ENCODE measurements at regions not wholly inside any gene's neighbourhood (a gene's known extent, or its start where the extent isn't known, plus 50 kb on each side); places are given as distances from the start of the nearest gene placed in this dataset.

GRCh38 chr1:61523229-61523628 lies 201.7 kb downstream of the TM2D1 start:
- no peaks in the 10 kb centered on the region for H3K36me3 ChIP-seq (ENCODE audit: control insufficient read depth in 1 of 2, insufficient read depth in 2 of 2, low read depth in 1 of 2, low read length in 2 of 2)
- WGBS = 100% methylated on average over 1 of the region's 1 CpG
- H2BK120ac ChIP-seq (ENCODE audit: low read depth, low read length) = no peak overlapping the region
- no peak overlapping the region for H3K4me3 ChIP-seq (ENCODE audit: insufficient read depth in 1 of 2, low read depth in 1 of 2, low read length in 2 of 2)
- H3K4me1 ChIP-seq (ENCODE audit: control insufficient read depth, insufficient read depth, low read depth, low read length) = no peaks in the 10 kb centered on the region
- no peak overlapping the region for H2AK5ac ChIP-seq (ENCODE audit: low read length, severe bottlenecking)
- no peak overlapping the region for H2BK15ac ChIP-seq (ENCODE audit: low read depth, poor library complexity, severe bottlenecking)
- H3K27ac ChIP-seq (ENCODE audit: low read length, poor library complexity, severe bottlenecking) = no peak overlapping the region
- H3K9me3 ChIP-seq (ENCODE audit: control insufficient read depth, low read length) = no peaks in the 10 kb centered on the region
- H3K27me3 ChIP-seq (ENCODE audit: control insufficient read depth in 1 of 2, insufficient read depth in 1 of 2, low read length in 2 of 2) = peaks cover 0 to 10% of the 10 kb centered on the region in 2 experiments
- H2AFZ ChIP-seq (ENCODE audit: low read depth, low read length) = no peak overlapping the region
- H3K4ac ChIP-seq (ENCODE audit: low read depth in 1 of 2, low read length in 2 of 2) = no peak overlapping the region
- H4K8ac ChIP-seq (ENCODE audit: low read length) = no peak overlapping the region
- H3K23ac ChIP-seq (ENCODE audit: low read length in 2 of 2) = no peak overlapping the region
- H2BK12ac ChIP-seq (ENCODE audit: low read length in 2 of 2) = no peak overlapping the region
- H4K91ac ChIP-seq (ENCODE audit: low read length) = no peak overlapping the region
- no peak overlapping the region for H3K18ac ChIP-seq (ENCODE audit: low read depth in 1 of 2, low read length in 2 of 2)
- no peak overlapping the region for H3K14ac ChIP-seq (ENCODE audit: low read length in 2 of 2)
- no peaks in the 10 kb centered on the region for H3K79me1 ChIP-seq (replicated peaks; ENCODE audit: low read length, poor library complexity, severe bottlenecking)
- H3K9ac ChIP-seq (ENCODE audit: low read length) = no peak overlapping the region
- H2BK5ac ChIP-seq (ENCODE audit: low read depth, low read length, poor library complexity, severe bottlenecking) = no peak overlapping the region
- no peak for DNase-seq
- no peak overlapping the region for H3K4me2 ChIP-seq (ENCODE audit: low read length, poor library complexity, severe bottlenecking)

- Histone ChIP-seq H3K18ac (ENCODE audit: low read depth in 1 of 2, low read length in 2 of 2) (no peak overlapping the region), H3K9ac (ENCODE audit: low read length) (no peak overlapping the region)
Observed at GRCh38 chr1:61520401-61520800, 204.5 kb downstream of the TM2D1 start.

GRCh38 chr1:61519631-61520030 lies 205.3 kb downstream of the TM2D1 start:
- no CpG with 5 or more reads among the region's 2 CpGs for WGBS
- Histone ChIP-seq H2AFZ (ENCODE audit: low read depth, low read length) (no peak overlapping the region), H4K91ac (ENCODE audit: low read length) (no peak overlapping the region), H3K27ac (ENCODE audit: low read length, poor library complexity, severe bottlenecking) (no peak overlapping the region), H3K36me3 (ENCODE audit: control insufficient read depth in 1 of 2, insufficient read depth in 2 of 2, low read depth in 1 of 2, low read length in 2 of 2) (no peaks in the 10 kb centered on the region), H3K14ac (ENCODE audit: low read length in 2 of 2) (no peak overlapping the region), H3K4me1 (ENCODE audit: control insufficient read depth, insufficient read depth, low read depth, low read length) (no peaks in the 10 kb centered on the region), H2BK5ac (ENCODE audit: low read depth, low read length, poor library complexity, severe bottlenecking) (no peak overlapping the region), H4K8ac (ENCODE audit: low read length) (no peak overlapping the region), H2BK120ac (ENCODE audit: low read depth, low read length) (no peak overlapping the region), H3K27me3 (ENCODE audit: control insufficient read depth in 1 of 2, insufficient read depth in 1 of 2, low read length in 2 of 2) (no peaks in the 10 kb centered on the region), H3K4me2 (ENCODE audit: low read length, poor library complexity, severe bottlenecking) (no peak overlapping the region), H3K18ac (ENCODE audit: low read depth in 1 of 2, low read length in 2 of 2) (no peak overlapping the region), H2BK12ac (ENCODE audit: low read length in 2 of 2) (no peak overlapping the region), H3K4me3 (ENCODE audit: insufficient read depth in 1 of 2, low read depth in 1 of 2, low read length in 2 of 2) (no peak overlapping the region), H3K4ac (ENCODE audit: low read depth in 1 of 2, low read length in 2 of 2) (no peak overlapping the region), H3K9ac (ENCODE audit: low read length) (no peak overlapping the region), H2AK5ac (ENCODE audit: low read length, severe bottlenecking) (no peak overlapping the region), H3K79me1 (replicated peaks; ENCODE audit: low read length, poor library complexity, severe bottlenecking) (no peaks in the 10 kb centered on the region), H3K23ac (ENCODE audit: low read length in 2 of 2) (no peak overlapping the region), H2BK15ac (ENCODE audit: low read depth, poor library complexity, severe bottlenecking) (no peak overlapping the region), H3K9me3 (ENCODE audit: control insufficient read depth, low read length) (no peaks in the 10 kb centered on the region)
- DNase-seq = no peak

More at GRCh38 chr1:61520401-61520800, 204.5 kb downstream of the TM2D1 start:
- no peak overlapping the region for H3K23ac ChIP-seq (ENCODE audit: low read length in 2 of 2)
- no peak overlapping the region for H4K8ac ChIP-seq (ENCODE audit: low read length)
- H3K27ac ChIP-seq (ENCODE audit: low read length, poor library complexity, severe bottlenecking) = no peak overlapping the region
- no peak overlapping the region for H3K14ac ChIP-seq (ENCODE audit: low read length in 2 of 2)
- H3K4ac ChIP-seq (ENCODE audit: low read depth in 1 of 2, low read length in 2 of 2) = no peak overlapping the region
- no peak overlapping the region for H2AFZ ChIP-seq (ENCODE audit: low read depth, low read length)
- DNase-seq = no peak
- no peak overlapping the region for H4K91ac ChIP-seq (ENCODE audit: low read length)
- H2AK5ac ChIP-seq (ENCODE audit: low read length, severe bottlenecking) = no peak overlapping the region
- no peak overlapping the region for H2BK5ac ChIP-seq (ENCODE audit: low read depth, low read length, poor library complexity, severe bottlenecking)
- H2BK12ac ChIP-seq (ENCODE audit: low read length in 2 of 2) = no peak overlapping the region
- no peak overlapping the region for H3K4me2 ChIP-seq (ENCODE audit: low read length, poor library complexity, severe bottlenecking)
- peaks cover 0 to 3% of the 10 kb centered on the region in 2 experiments for H3K27me3 ChIP-seq (ENCODE audit: control insufficient read depth in 1 of 2, insufficient read depth in 1 of 2, low read length in 2 of 2)
- H3K4me1 ChIP-seq (ENCODE audit: control insufficient read depth, insufficient read depth, low read depth, low read length) = no peaks in the 10 kb centered on the region
- H3K36me3 ChIP-seq (ENCODE audit: control insufficient read depth in 1 of 2, insufficient read depth in 2 of 2, low read depth in 1 of 2, low read length in 2 of 2) = no peaks in the 10 kb centered on the region
- no peak overlapping the region for H2BK15ac ChIP-seq (ENCODE audit: low read depth, poor library complexity, severe bottlenecking)
- H3K4me3 ChIP-seq (ENCODE audit: insufficient read depth in 1 of 2, low read depth in 1 of 2, low read length in 2 of 2) = no peak overlapping the region
- no peaks in the 10 kb centered on the region for H3K79me1 ChIP-seq (replicated peaks; ENCODE audit: low read length, poor library complexity, severe bottlenecking)
- no peak overlapping the region for H2BK120ac ChIP-seq (ENCODE audit: low read depth, low read length)
- H3K9me3 ChIP-seq (ENCODE audit: control insufficient read depth, low read length) = no peaks in the 10 kb centered on the region

GRCh38 chr1:61518670-61519400 lies 206.1 kb downstream of the TM2D1 start:
- H3K9ac ChIP-seq (ENCODE audit: low read length) = no peak overlapping the region
- WGBS = no CpG with 5 or more reads among the region's 1 CpG
- no peak overlapping the region for H3K27ac ChIP-seq (ENCODE audit: low read length, poor library complexity, severe bottlenecking)
- H4K91ac ChIP-seq (ENCODE audit: low read length) = no peak overlapping the region
- H2BK15ac ChIP-seq (ENCODE audit: low read depth, poor library complexity, severe bottlenecking) = no peak overlapping the region
- H2BK120ac ChIP-seq (ENCODE audit: low read depth, low read length) = no peak overlapping the region
- no peaks in the 10 kb centered on the region for H3K27me3 ChIP-seq (ENCODE audit: control insufficient read depth in 1 of 2, insufficient read depth in 1 of 2, low read length in 2 of 2)
- no peak overlapping the region for H2AFZ ChIP-seq (ENCODE audit: low read depth, low read length)
- DNase-seq = no peak
- H3K14ac ChIP-seq (ENCODE audit: low read length in 2 of 2) = no peak overlapping the region
- no peak overlapping the region for H3K4me2 ChIP-seq (ENCODE audit: low read length, poor library complexity, severe bottlenecking)
- H2BK12ac ChIP-seq (ENCODE audit: low read length in 2 of 2) = no peak overlapping the region
- no peaks in the 10 kb centered on the region for H3K4me1 ChIP-seq (ENCODE audit: control insufficient read depth, insufficient read depth, low read depth, low read length)
- no peak overlapping the region for H3K23ac ChIP-seq (ENCODE audit: low read length in 2 of 2)
- no peaks in the 10 kb centered on the region for H3K9me3 ChIP-seq (ENCODE audit: control insufficient read depth, low read length)
- H3K79me1 ChIP-seq (replicated peaks; ENCODE audit: low read length, poor library complexity, severe bottlenecking) = no peaks in the 10 kb centered on the region
- no peak overlapping the region for H2BK5ac ChIP-seq (ENCODE audit: low read depth, low read length, poor library complexity, severe bottlenecking)
- no peak overlapping the region for H2AK5ac ChIP-seq (ENCODE audit: low read length, severe bottlenecking)
- H3K18ac ChIP-seq (ENCODE audit: low read depth in 1 of 2, low read length in 2 of 2) = no peak overlapping the region
- H3K36me3 ChIP-seq (ENCODE audit: control insufficient read depth in 1 of 2, insufficient read depth in 2 of 2, low read depth in 1 of 2, low read length in 2 of 2) = no peaks in the 10 kb centered on the region
- H4K8ac ChIP-seq (ENCODE audit: low read length) = no peak overlapping the region
- no peak overlapping the region for H3K4ac ChIP-seq (ENCODE audit: low read depth in 1 of 2, low read length in 2 of 2)
- no peak overlapping the region for H3K4me3 ChIP-seq (ENCODE audit: insufficient read depth in 1 of 2, low read depth in 1 of 2, low read length in 2 of 2)
